Panc1 (cell line): ENCODE measurements at regions not wholly inside any gene's neighbourhood (a gene's known extent, or its start where the extent isn't known, plus 50 kb on each side); places are given as distances from the start of the nearest gene placed in this dataset.

ENCODE experiments used
- ATAC-seq: fragments of 200-7000 bp; cut with Tn5 transposase; 2 replicates; pipeline ENCODE4 v1.9.1; 2020; ENCODE audit warnings: mild to moderate bottlenecking, moderate library complexity
- BruUV-seq: library from RNA; stranded (reverse); fragments of 400-500 nt; replicated peaks from 2 replicates; lab custom pipeline; 2021; lab: Mats Ljungman, UMichigan
- CTCF ChIA-PET: fragments of 300-600 bp; sonication (Branson Sonifier 250); formaldehyde crosslinking; loops from one replicate; lab custom pipeline; 2022; ENCODE audit warnings: antibody characterized with exemption; lab: Charles Lee
- POLR2A ChIA-PET: fragments of 300-600 bp; sonication (Branson Sonifier 250); formaldehyde crosslinking; loops from one replicate; lab custom pipeline; 2022; ENCODE audit warnings: antibody characterized with exemption; lab: Charles Lee
- DNase-seq: peaks from one replicate; pipeline ENCODE4 v3.0.0-alpha.2; 2010; ENCODE audit warnings: low read depth, low spot score
- H3K27ac ChIP-seq: 2 replicates; pipeline ENCODE4 v1.5.1; 2011; ENCODE audit warnings: mild to moderate bottlenecking, low read length, inconsistent platforms
- H3K27me3 ChIP-seq: fragments of 200-500 bp; sonication (Bioruptor generic); 2 replicates; pipeline ENCODE4 v1.6.0; 2014; ENCODE audit warnings: low read length, inconsistent platforms; ENCODE audit not compliant: control insufficient read depth, insufficient read depth
- H3K36me3 ChIP-seq: fragments of 200-500 bp; sonication (Bioruptor generic); 2 replicates; pipeline ENCODE4 v1.5.1; 2014; ENCODE audit warnings: inconsistent platforms, mild to moderate bottlenecking, low read length, moderate library complexity; ENCODE audit not compliant: control insufficient read depth, insufficient read depth
- H3K4me1 ChIP-seq: 2 replicates; pipeline ENCODE4 v1.5.1; 2011; ENCODE audit warnings: inconsistent platforms, mild to moderate bottlenecking, low read length, moderate library complexity; ENCODE audit not compliant: control insufficient read depth, insufficient read depth
- H3K4me3 ChIP-seq, 2 experiments: 2 replicates each; pipeline ENCODE4 v1.5.1; 2011 to 2012; ENCODE audit warnings: low read depth in 2 of 2, low read length in 2 of 2, mild to moderate bottlenecking in 2 of 2, inconsistent platforms in 1 of 2, moderate library complexity in 1 of 2
- H3K9me3 ChIP-seq: fragments of 200-500 bp; sonication (Bioruptor generic); 2 replicates; pipeline ENCODE4 v1.5.1; 2014; ENCODE audit warnings: low read depth, mild to moderate bottlenecking, inconsistent platforms, low read length, moderate library complexity; ENCODE audit not compliant: control insufficient read depth, insufficient read depth
- POLR2AphosphoS5 ChIP-seq: IDR thresholded peaks from 2 replicates; pipeline ENCODE4 v1.6.1; 2012; ENCODE audit warnings: mild to moderate bottlenecking, low read depth, low read length, moderate library complexity
- SIN3A ChIP-seq: IDR thresholded peaks from 2 replicates; pipeline ENCODE4 v1.6.1; 2012; ENCODE audit warnings: low read depth, mild to moderate bottlenecking, low read length, moderate library complexity, borderline replicate concordance; ENCODE audit not compliant: insufficient read depth
- TCF7L2 ChIP-seq: IDR thresholded peaks from 2 replicates; pipeline ENCODE4 v1.6.1; 2011; ENCODE audit warnings: mild to moderate bottlenecking, low read depth, low read length, inconsistent platforms
- in situ Hi-C: cut with HindIII; loops from 2 replicates; pipeline ENCODE4 v1.10.0; 2016; ENCODE audit warnings: low sequenced_read_pairs, low pct_unique_long_range_greater_than_20kb
- intact Hi-C: fragments of 100-400 bp; cut with micrococcal nuclease; formaldehyde crosslinking; loops from one replicate; pipeline ENCODE4 v1.10.0; 2022; ENCODE audit not compliant: unreplicated experiment
- TF ChIP-seq, protein P1 (sequence below), 2 experiments: IDR thresholded peaks; 2 replicates each; pipeline ENCODE4 v1.6.1; 2011 to 2012; ENCODE audit warnings: low read depth in 2 of 2, control low read depth in 1 of 2, low read length in 1 of 2, mild to moderate bottlenecking in 1 of 2, moderate library complexity in 1 of 2; ENCODE audit not compliant: insufficient read depth in 1 of 2
- TF ChIP-seq, protein P2 (sequence below): fragments of 450-650 bp; IDR thresholded peaks from 2 replicates; pipeline ENCODE4 v1.5.1; 2017; ENCODE audit warnings: mild to moderate bottlenecking

DNA sequence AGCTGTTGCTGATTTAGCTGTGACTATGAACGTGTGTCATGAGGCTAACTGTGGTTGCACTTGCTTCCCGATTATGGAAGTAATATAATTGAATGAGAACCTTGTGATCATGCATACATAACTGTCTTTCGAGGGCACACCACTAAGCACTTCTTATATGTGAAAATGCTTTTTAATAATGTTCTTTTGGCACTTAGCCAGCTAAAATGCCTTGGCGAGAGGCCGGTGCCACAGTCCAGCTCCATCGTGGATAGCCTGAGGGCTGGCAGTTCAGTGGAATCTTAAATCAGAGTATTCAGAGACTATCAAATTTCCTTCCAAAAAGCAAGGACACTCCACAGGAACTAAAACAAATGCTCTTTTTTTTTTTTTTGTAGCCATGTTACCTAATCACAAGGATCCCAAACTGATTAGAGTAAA lies 161.6 kb upstream of the FRMD4B start:
- Histone ChIP-seq H3K27me3 (peaks cover 3% of the 10 kb centered on the region; the same call in 1 of the 2 replicates), H3K27ac (no peak overlapping the region), H3K4me3 (no peak overlapping the region), H3K4me1 (no peaks in the 10 kb centered on the region), H3K9me3 (no peaks in the 10 kb centered on the region), H3K36me3 (no peaks in the 10 kb centered on the region)
- DNase-seq (no peak), ATAC-seq (no peak)
- BruUV-seq: no TSS peak
- intact Hi-C loops (no loop called here), in situ Hi-C loops (no loop called here)
- no peak for TF ChIP-seq POLR2AphosphoS5
- TF ChIP-seq TCF7L2: no peak
- TF ChIP-seq SIN3A: no peak
- POLR2A ChIA-PET: no interaction called here
- CTCF ChIA-PET: no interaction called here

DNA sequence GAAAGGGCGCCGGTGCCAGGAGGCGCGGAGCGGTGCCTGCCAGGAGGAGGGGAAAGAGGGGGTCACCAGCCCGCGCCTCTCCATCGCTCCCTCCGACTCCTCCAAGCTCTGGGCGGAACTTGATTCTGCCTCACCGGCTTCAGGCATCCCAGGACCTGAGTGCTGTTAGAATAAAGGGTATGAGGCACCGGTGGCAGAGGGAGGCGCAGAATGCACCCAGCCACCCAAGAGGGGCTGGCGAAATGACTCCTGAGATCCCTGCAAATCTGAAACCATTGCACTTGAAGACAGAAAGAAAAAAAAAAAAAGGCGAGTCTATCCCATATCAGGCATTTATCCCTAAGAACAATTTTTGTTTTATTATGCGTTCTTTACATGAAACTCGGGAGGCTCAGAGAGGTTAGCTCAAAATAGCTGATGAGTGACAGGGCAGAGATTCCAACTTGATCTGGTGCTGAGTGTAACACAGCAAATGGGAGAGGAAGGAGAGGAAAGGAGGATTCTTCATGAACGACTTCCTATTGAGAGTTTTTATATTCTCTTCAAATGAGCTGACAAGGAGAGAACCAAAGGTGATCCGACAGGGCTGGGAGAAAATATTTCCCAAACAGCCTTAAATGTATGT lies 157.0 kb upstream of the FRMD4B start:
- ATAC-seq: no peak
- no peaks in the 10 kb centered on the region for H3K36me3 ChIP-seq
- ChIA-PET CTCF (no interaction called here), POLR2A (no interaction called here)
- no TSS peak for BruUV-seq
- H3K9me3 ChIP-seq: no peaks in the 10 kb centered on the region
- H3K27ac ChIP-seq: no peak overlapping the region
- peaks cover 3% of the 10 kb centered on the region; the same call in 1 of the 2 replicates for H3K27me3 ChIP-seq
- intact Hi-C loops (no loop called here), in situ Hi-C loops (no loop called here)
- peak overlapping the region in 1 of 2 experiments; percentile 12; a peak in 1 of 4 replicates for H3K4me3 ChIP-seq
- no peak for DNase-seq
- no peaks in the 10 kb centered on the region for H3K4me1 ChIP-seq
- TF ChIP-seq POLR2AphosphoS5 (no peak), SIN3A (no peak), TCF7L2 (no peak)
- TF ChIP-seq, protein P1, sequence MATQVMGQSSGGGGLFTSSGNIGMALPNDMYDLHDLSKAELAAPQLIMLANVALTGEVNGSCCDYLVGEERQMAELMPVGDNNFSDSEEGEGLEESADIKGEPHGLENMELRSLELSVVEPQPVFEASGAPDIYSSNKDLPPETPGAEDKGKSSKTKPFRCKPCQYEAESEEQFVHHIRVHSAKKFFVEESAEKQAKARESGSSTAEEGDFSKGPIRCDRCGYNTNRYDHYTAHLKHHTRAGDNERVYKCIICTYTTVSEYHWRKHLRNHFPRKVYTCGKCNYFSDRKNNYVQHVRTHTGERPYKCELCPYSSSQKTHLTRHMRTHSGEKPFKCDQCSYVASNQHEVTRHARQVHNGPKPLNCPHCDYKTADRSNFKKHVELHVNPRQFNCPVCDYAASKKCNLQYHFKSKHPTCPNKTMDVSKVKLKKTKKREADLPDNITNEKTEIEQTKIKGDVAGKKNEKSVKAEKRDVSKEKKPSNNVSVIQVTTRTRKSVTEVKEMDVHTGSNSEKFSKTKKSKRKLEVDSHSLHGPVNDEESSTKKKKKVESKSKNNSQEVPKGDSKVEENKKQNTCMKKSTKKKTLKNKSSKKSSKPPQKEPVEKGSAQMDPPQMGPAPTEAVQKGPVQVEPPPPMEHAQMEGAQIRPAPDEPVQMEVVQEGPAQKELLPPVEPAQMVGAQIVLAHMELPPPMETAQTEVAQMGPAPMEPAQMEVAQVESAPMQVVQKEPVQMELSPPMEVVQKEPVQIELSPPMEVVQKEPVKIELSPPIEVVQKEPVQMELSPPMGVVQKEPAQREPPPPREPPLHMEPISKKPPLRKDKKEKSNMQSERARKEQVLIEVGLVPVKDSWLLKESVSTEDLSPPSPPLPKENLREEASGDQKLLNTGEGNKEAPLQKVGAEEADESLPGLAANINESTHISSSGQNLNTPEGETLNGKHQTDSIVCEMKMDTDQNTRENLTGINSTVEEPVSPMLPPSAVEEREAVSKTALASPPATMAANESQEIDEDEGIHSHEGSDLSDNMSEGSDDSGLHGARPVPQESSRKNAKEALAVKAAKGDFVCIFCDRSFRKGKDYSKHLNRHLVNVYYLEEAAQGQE (IDR thresholded peaks at IDR 0.05; ENCODE audit: insufficient read depth in 1 of 2, low read depth in 2 of 2, low read length in 1 of 2): no peak
- TF ChIP-seq, protein P2, sequence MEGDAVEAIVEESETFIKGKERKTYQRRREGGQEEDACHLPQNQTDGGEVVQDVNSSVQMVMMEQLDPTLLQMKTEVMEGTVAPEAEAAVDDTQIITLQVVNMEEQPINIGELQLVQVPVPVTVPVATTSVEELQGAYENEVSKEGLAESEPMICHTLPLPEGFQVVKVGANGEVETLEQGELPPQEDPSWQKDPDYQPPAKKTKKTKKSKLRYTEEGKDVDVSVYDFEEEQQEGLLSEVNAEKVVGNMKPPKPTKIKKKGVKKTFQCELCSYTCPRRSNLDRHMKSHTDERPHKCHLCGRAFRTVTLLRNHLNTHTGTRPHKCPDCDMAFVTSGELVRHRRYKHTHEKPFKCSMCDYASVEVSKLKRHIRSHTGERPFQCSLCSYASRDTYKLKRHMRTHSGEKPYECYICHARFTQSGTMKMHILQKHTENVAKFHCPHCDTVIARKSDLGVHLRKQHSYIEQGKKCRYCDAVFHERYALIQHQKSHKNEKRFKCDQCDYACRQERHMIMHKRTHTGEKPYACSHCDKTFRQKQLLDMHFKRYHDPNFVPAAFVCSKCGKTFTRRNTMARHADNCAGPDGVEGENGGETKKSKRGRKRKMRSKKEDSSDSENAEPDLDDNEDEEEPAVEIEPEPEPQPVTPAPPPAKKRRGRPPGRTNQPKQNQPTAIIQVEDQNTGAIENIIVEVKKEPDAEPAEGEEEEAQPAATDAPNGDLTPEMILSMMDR: no peak

DNA sequence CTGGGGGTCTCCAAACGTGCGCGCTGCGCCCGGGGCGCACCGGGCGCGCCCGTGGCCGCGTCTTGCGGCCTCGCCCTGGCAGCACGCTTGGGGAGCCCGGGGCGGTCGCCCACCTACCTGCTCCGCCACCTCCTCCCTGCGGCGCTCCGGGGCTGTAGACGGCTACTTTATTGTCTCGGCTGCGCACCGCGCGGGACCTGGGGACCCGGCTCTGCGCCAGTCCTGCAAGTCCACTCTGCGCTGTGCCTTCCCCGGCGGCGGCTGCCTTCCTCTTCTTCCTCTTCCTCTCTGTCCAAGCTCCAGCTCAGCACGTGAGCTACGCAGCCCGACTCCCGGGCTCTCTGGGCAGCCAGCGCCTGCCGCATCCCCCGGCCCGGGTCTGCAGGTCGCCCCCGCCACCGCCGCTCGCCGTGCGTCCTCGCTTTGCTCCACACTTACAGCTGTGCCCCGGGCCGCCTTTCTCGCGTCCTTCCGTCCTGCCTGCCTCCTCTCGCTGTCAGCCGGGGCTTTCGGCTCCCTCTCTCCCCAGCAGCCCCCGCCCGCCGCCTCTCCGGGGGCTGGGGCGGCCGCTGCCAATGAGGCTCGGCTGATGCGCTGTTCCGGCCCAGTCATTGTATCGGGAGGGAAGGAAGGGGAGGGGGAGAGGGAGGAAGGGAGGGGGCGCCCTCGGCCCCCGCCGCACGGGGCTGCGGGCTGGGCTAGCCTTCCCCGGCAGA lies 156.4 kb upstream of the FRMD4B start:
- H3K4me3 ChIP-seq: peak overlapping the region in 1 of 2 experiments; percentile 12; a peak in 1 of 4 replicates
- H3K27me3 ChIP-seq: peaks cover 3% of the 10 kb centered on the region; the same call in 1 of the 2 replicates
- in situ Hi-C loops: no loop called here
- ChIA-PET POLR2A (no interaction called here), CTCF (no interaction called here)
- no peak overlapping the region for H3K27ac ChIP-seq
- TF ChIP-seq TCF7L2: no peak
- TF ChIP-seq SIN3A: no peak
- TF ChIP-seq, protein P1 (IDR thresholded peaks at IDR 0.05; ENCODE audit: insufficient read depth in 1 of 2, low read depth in 2 of 2, low read length in 1 of 2): no peak
- TF ChIP-seq, protein P2: no peak
- no peak for TF ChIP-seq POLR2AphosphoS5
- no peaks in the 10 kb centered on the region for H3K9me3 ChIP-seq
- intact Hi-C loops: no loop called here
- no peak for ATAC-seq
- BruUV-seq: no TSS peak
- no peaks in the 10 kb centered on the region for H3K4me1 ChIP-seq
- DNase-seq: no peak
- H3K36me3 ChIP-seq: no peaks in the 10 kb centered on the region
